GM12892 (cell line): ENCODE measurements at regions not wholly inside any gene's neighbourhood (a gene's known extent, or its start where the extent isn't known, plus 50 kb on each side); places are given as distances from the start of the nearest gene placed in this dataset.

Experiments
- POLR2A ChIP-seq: IDR thresholded peaks from 2 replicates; pipeline ENCODE4 v1.6.1; 2011; ENCODE audit warnings: low read depth, low read length, control low read depth
- POLR2AphosphoS5 ChIP-seq: IDR thresholded peaks from 2 replicates; pipeline ENCODE4 v1.6.1; 2011; ENCODE audit warnings: low read depth, low read length, control low read depth
- TAF1 ChIP-seq: IDR thresholded peaks from 2 replicates; pipeline ENCODE4 v1.6.1; 2011; ENCODE audit warnings: low read depth, mild to moderate bottlenecking, control low read depth, low read length, borderline replicate concordance

- TF ChIP-seq POLR2A (no peak), POLR2AphosphoS5 (no peak), TAF1 (no peak)
Observed at GRCh38 chr5:2841208-2841607, 89.7 kb upstream of the IRX2 start.
